HEK293 (cell line): ENCODE measurements at regions not wholly inside any gene's neighbourhood (a gene's known extent, or its start where the extent isn't known, plus 50 kb on each side); places are given as distances from the start of the nearest gene placed in this dataset.

ENCODE experiments used
- CTCF ChIA-PET: fragments of 350-600 bp; formaldehyde crosslinking; extraction: SDS; loops from one replicate; lab custom pipeline; 2021; ENCODE audit warnings: antibody characterized with exemption; lab: Yijun Ruan, JAX
- POLR2A ChIA-PET: fragments of 300-600 bp; formaldehyde crosslinking; extraction: SDS; loops from one replicate; lab custom pipeline; 2020; ENCODE audit warnings: antibody characterized with exemption, inconsistent platforms; lab: Yijun Ruan, JAX
- H3K27ac ChIP-seq: fragments of 200-500 bp; sonication (Bioruptor generic); 2 replicates; pipeline ENCODE4 v1.5.1; 2014; ENCODE audit warnings: low read depth, low read length, control low read depth, inconsistent platforms; ENCODE audit errors: extremely low read depth
- H3K36me3 ChIP-seq, 2 experiments: fragments of 200-500 bp in 1 of 2; sonication (Bioruptor generic) in 1 of 2; 1 replicate in 1 of 2; 2 replicates in 1 of 2; pipeline ENCODE4 v1.5.1; 2014 to 2017; ENCODE audit warnings: inconsistent platforms in 2 of 2, low read length in 2 of 2; ENCODE audit not compliant: control insufficient read depth in 2 of 2, insufficient read depth in 1 of 2
- H3K4me1 ChIP-seq: fragments of 200-500 bp; sonication (Bioruptor generic); 2 replicates; pipeline ENCODE4 v1.5.1; 2014; ENCODE audit warnings: mild to moderate bottlenecking, low read length, inconsistent platforms; ENCODE audit not compliant: control insufficient read depth, insufficient read depth
- H3K4me3 ChIP-seq: 2 replicates; pipeline ENCODE4 v1.5.1; 2011; ENCODE audit warnings: low read depth, mild to moderate bottlenecking, control low read depth, low read length, moderate library complexity
- H3K9me3 ChIP-seq: fragments of 200-500 bp; sonication (Bioruptor generic); 2 replicates; pipeline ENCODE4 v1.5.1; 2014; ENCODE audit warnings: low read depth, low read length, inconsistent platforms; ENCODE audit not compliant: control insufficient read depth, insufficient read depth
- ATF2 ChIP-seq: fragments of 450-650 bp; formaldehyde crosslinking; IDR thresholded peaks from 2 replicates; pipeline ENCODE4 v1.5.1; 2016; ENCODE audit warnings: missing biosample characterization, missing genetic modification characterization, low read depth
- EGR2 ChIP-seq: fragments of 450-650 bp; formaldehyde crosslinking; IDR thresholded peaks from 2 replicates; pipeline ENCODE4 v1.5.1; 2016; ENCODE audit warnings: low read depth, missing biosample characterization, missing genetic modification characterization
- GFI1B ChIP-seq: fragments of 450-650 bp; formaldehyde crosslinking; IDR thresholded peaks from 2 replicates; pipeline ENCODE4 v1.5.1; 2016; ENCODE audit warnings: missing biosample characterization, missing genetic modification characterization
- GLI4 ChIP-seq: fragments of 450-650 bp; formaldehyde crosslinking; IDR thresholded peaks from 2 replicates; pipeline ENCODE4 v1.5.1; 2016; ENCODE audit warnings: missing biosample characterization, missing genetic modification characterization
- MEIS1 ChIP-seq: sonication (generic); formaldehyde crosslinking; IDR thresholded peaks from 2 replicates; pipeline ENCODE4 v1.8.1; 2022; ENCODE audit warnings: missing genetic modification reagents, mild to moderate bottlenecking, borderline replicate concordance
- SP7 ChIP-seq: fragments of 450-650 bp; formaldehyde crosslinking; IDR thresholded peaks from 2 replicates; pipeline ENCODE4 v1.5.1; 2016; ENCODE audit warnings: missing biosample characterization, missing genetic modification characterization
- ZBTB8A ChIP-seq: fragments of 450-650 bp; formaldehyde crosslinking; IDR thresholded peaks from 2 replicates; pipeline ENCODE4 v1.5.1; 2016; ENCODE audit warnings: missing biosample characterization, missing genetic modification characterization
- ZNF133 ChIP-seq: fragments of 450-650 bp; formaldehyde crosslinking; IDR thresholded peaks from 2 replicates; pipeline ENCODE4 v1.5.1; 2016; ENCODE audit warnings: missing biosample characterization, missing genetic modification characterization
- ZNF140 ChIP-seq: fragments of 450-650 bp; formaldehyde crosslinking; IDR thresholded peaks from 2 replicates; pipeline ENCODE4 v1.5.1; 2016; ENCODE audit warnings: missing biosample characterization, missing genetic modification characterization
- ZNF174 ChIP-seq: fragments of 450-650 bp; formaldehyde crosslinking; IDR thresholded peaks from 2 replicates; pipeline ENCODE4 v1.5.0; 2017; ENCODE audit warnings: missing biosample characterization, mild to moderate bottlenecking, missing genetic modification characterization
- ZNF211 ChIP-seq: fragments of 450-650 bp; formaldehyde crosslinking; IDR thresholded peaks from 2 replicates; pipeline ENCODE4 v1.5.1; 2016; ENCODE audit warnings: low read depth, missing biosample characterization, missing genetic modification characterization
- ZNF366 ChIP-seq: fragments of 450-650 bp; formaldehyde crosslinking; conservative IDR thresholded peaks from 2 replicates; pipeline ENCODE4 v1.5.1; 2016; ENCODE audit warnings: missing biosample characterization, missing genetic modification characterization
- ZNF394 ChIP-seq: fragments of 450-650 bp; formaldehyde crosslinking; IDR thresholded peaks from 2 replicates; pipeline ENCODE4 v1.5.1; 2016; ENCODE audit warnings: missing biosample characterization, missing genetic modification characterization, mild to moderate bottlenecking, moderate library complexity, borderline replicate concordance
- ZNF398 ChIP-seq: fragments of 450-650 bp; formaldehyde crosslinking; IDR thresholded peaks from 2 replicates; pipeline ENCODE4 v1.5.1; 2017; ENCODE audit warnings: missing biosample characterization, missing genetic modification characterization
- ZNF404 ChIP-seq: fragments of 450-650 bp; formaldehyde crosslinking; IDR thresholded peaks from 2 replicates; pipeline ENCODE4 v1.5.1; 2017; ENCODE audit warnings: missing biosample characterization, missing genetic modification characterization
- ZNF513 ChIP-seq: fragments of 450-650 bp; IDR thresholded peaks from 2 replicates; pipeline ENCODE4 v1.5.1; 2018; ENCODE audit warnings: missing biosample characterization, missing genetic modification characterization
- ZNF518A ChIP-seq: fragments of 450-650 bp; formaldehyde crosslinking; conservative IDR thresholded peaks from 2 replicates; pipeline ENCODE4 v1.5.1; 2016; ENCODE audit warnings: low read depth, missing biosample characterization, missing genetic modification characterization
- ZNF555 ChIP-seq: fragments of 450-650 bp; formaldehyde crosslinking; conservative IDR thresholded peaks from 2 replicates; pipeline ENCODE4 v1.5.1; 2017; ENCODE audit warnings: missing biosample characterization, mild to moderate bottlenecking, missing genetic modification characterization, inconsistent platforms
- ZNF585B ChIP-seq: fragments of 450-650 bp; formaldehyde crosslinking; IDR thresholded peaks from 2 replicates; pipeline ENCODE4 v1.5.1; 2016; ENCODE audit warnings: missing biosample characterization, missing genetic modification characterization
- ZNF692 ChIP-seq: fragments of 450-650 bp; formaldehyde crosslinking; IDR thresholded peaks from 2 replicates; pipeline ENCODE4 v1.5.1; 2016; ENCODE audit warnings: missing biosample characterization, missing genetic modification characterization
- ZNF768 ChIP-seq: fragments of 450-650 bp; formaldehyde crosslinking; IDR thresholded peaks from 2 replicates; pipeline ENCODE4 v1.5.1; 2018; ENCODE audit warnings: missing biosample characterization, mild to moderate bottlenecking, missing genetic modification characterization
- ZNF792 ChIP-seq: fragments of 450-650 bp; formaldehyde crosslinking; IDR thresholded peaks from 2 replicates; pipeline ENCODE4 v1.5.1; 2016; ENCODE audit warnings: missing biosample characterization, missing genetic modification characterization

GRCh38 chr6:102918161-102918560 lies 1524.7 kb downstream of the GRIK2 start:
- ChIA-PET POLR2A (no interaction called here), CTCF (no interaction called here)
- Histone ChIP-seq H3K9me3 (no peaks in the 10 kb centered on the region), H3K27ac (no peak overlapping the region), H3K36me3 (no peaks in the 10 kb centered on the region), H3K4me1 (no peaks in the 10 kb centered on the region), H3K4me3 (no peak overlapping the region)
- TF ChIP-seq ZNF768 (tag by site-specific recombination) (no peak), ZBTB8A (no peak), ZNF404 (no peak), ZNF366 (tag by site-specific recombination) (no peak), ZNF140 (no peak), ZNF518A (tag by site-specific recombination) (no peak), ZNF174 (tag by site-specific recombination) (no peak), ZNF133 (tag by site-specific recombination) (no peak), ZNF394 (no peak), SP7 (tag by site-specific recombination) (no peak), GFI1B (no peak), ATF2 (no peak), ZNF398 (tag by site-specific recombination) (no peak), ZNF211 (tag by site-specific recombination) (no peak), ZNF513 (tag by site-specific recombination) (no peak), GLI4 (tag by site-specific recombination) (no peak), EGR2 (tag by site-specific recombination) (no peak)

GRCh38 chr6:102911571-102911970 lies 1518.1 kb downstream of the GRIK2 start:
- no peaks in the 10 kb centered on the region for H3K4me1 ChIP-seq
- no peaks in the 10 kb centered on the region for H3K9me3 ChIP-seq
- POLR2A ChIA-PET = no interaction called here
- no peak overlapping the region for H3K27ac ChIP-seq
- no peak overlapping the region for H3K4me3 ChIP-seq
- CTCF ChIA-PET = interaction anchor here (0.7 kb wide), 1 partner anchor 35 kb away, joined by 3 read pairs; no protein-coding TSS in a partner anchor
- no peaks in the 10 kb centered on the region for H3K36me3 ChIP-seq
- TF ChIP-seq ZNF555 (tag by site-specific recombination) (no peak), MEIS1 (CRISPR knock-in tag) (no peak), ZNF140 (no peak), ZNF792 (tag by site-specific recombination) (no peak), ZNF585B (tag by site-specific recombination) (no peak), ZNF692 (tag by site-specific recombination) (no peak)
